HepG2 (cell line): ENCODE measurements at regions not wholly inside any gene's neighbourhood (a gene's known extent, or its start where the extent isn't known, plus 50 kb on each side); places are given as distances from the start of the nearest gene placed in this dataset.

Experiments
- ATAC-seq: fragments of 200-7000 bp; cut with Tn5 transposase; 3 replicates; pipeline ENCODE4 v1.9.1; 2020; ENCODE audit warnings: mild to moderate bottlenecking, moderate library complexity
- BruUV-seq: library from RNA; stranded (reverse); fragments of 400-500 nt; replicated peaks from 2 replicates; lab custom pipeline; 2021; lab: Mats Ljungman, UMichigan
- CTCF ChIA-PET: fragments of 300-600 bp; formaldehyde crosslinking; extraction: SDS; loops from one replicate; lab custom pipeline; 2021; ENCODE audit warnings: low total read pairs, inconsistent platforms, low intra/inter-chr PET ratio; lab: Yijun Ruan, JAX
- POLR2A ChIA-PET: fragments of 350-600 bp; sonication (Branson Sonifier 250); formaldehyde crosslinking; loops from one replicate; lab custom pipeline; 2020; ENCODE audit warnings: antibody characterized with exemption, inconsistent platforms; lab: Yijun Ruan, JAX
- DNase-seq: peaks from one replicate; pipeline ENCODE4 v3.0.0-alpha.2; 2015; ENCODE audit warnings: low spot score
- FAIRE-seq: peaks from 3 replicates; lab custom pipeline; 2011; peaks lifted over from hg19 to GRCh38; lab: Jason Lieb, UNC
- H2AFZ ChIP-seq: one replicate; pipeline ENCODE4 v1.6.1; 2011; ENCODE audit warnings: low read length, inconsistent platforms
- H3K27ac ChIP-seq: fragments of 300-600 bp; 3 replicates; pipeline ENCODE4 v1.8.0; 2011; ENCODE audit warnings: mixed run types, mild to moderate bottlenecking, mixed read lengths, low read length, inconsistent platforms; ENCODE audit not compliant: insufficient read depth; ENCODE audit errors: extremely low read length
- H3K27me3 ChIP-seq, 2 experiments: fragments of 200-600 bp in 1 of 2; 2 replicates in 1 of 2; 3 replicates in 1 of 2; pipeline versions ENCODE4 v1.6.0 to v1.8.0; 2011; ENCODE audit warnings: low read length in 2 of 2, mild to moderate bottlenecking in 2 of 2, moderate library complexity in 2 of 2, inconsistent platforms in 1 of 2; ENCODE audit not compliant: insufficient read depth in 2 of 2, control insufficient read depth in 1 of 2
- H3K36me3 ChIP-seq, 2 experiments: fragments of 200-600 bp in 1 of 2; replicated peaks in 1 of 2; 2 replicates in 1 of 2; 3 replicates in 1 of 2; pipeline versions ENCODE4 v1.5.1 to v1.8.0; 2011; ENCODE audit warnings: low read length in 2 of 2, inconsistent platforms in 1 of 2; ENCODE audit not compliant: insufficient read depth in 2 of 2, control insufficient read depth in 1 of 2
- H3K4me1 ChIP-seq: 2 replicates; pipeline ENCODE4 v1.5.1; 2012; ENCODE audit warnings: low read length, inconsistent platforms; ENCODE audit not compliant: insufficient read depth
- H3K4me2 ChIP-seq: 2 replicates; pipeline ENCODE4 v1.6.0; 2011; ENCODE audit warnings: low read depth, low read length, inconsistent platforms
- H3K4me3 ChIP-seq, 3 experiments: fragments of 200-600 bp in 1 of 3; sonication (generic), shearing (Covaris generic) in 1 of 3; replicated peaks in 1 of 3; 2 replicates each; pipeline ENCODE4 v1.5.1; 2011 to 2016; ENCODE audit warnings: low read length in 3 of 3, inconsistent platforms in 2 of 3, low read depth in 2 of 3, mild to moderate bottlenecking in 2 of 3, control low read depth in 1 of 3, mixed read lengths in 1 of 3; ENCODE audit not compliant: insufficient read depth in 1 of 3
- H3K79me2 ChIP-seq: one replicate; pipeline ENCODE4 v1.6.1; 2011; ENCODE audit warnings: low read length, inconsistent platforms; ENCODE audit not compliant: insufficient read depth
- H3K9ac ChIP-seq: 2 replicates; pipeline ENCODE4 v1.6.0; 2011; ENCODE audit warnings: mild to moderate bottlenecking, low read depth, low read length, inconsistent platforms; ENCODE audit not compliant: insufficient read depth
- H3K9me3 ChIP-seq: 2 replicates; pipeline ENCODE4 v1.5.1; 2012; ENCODE audit warnings: mild to moderate bottlenecking, low read length
- H4K20me1 ChIP-seq: 2 replicates; pipeline ENCODE4 v1.6.0; 2011; ENCODE audit warnings: inconsistent platforms, mild to moderate bottlenecking, low read length, moderate library complexity; ENCODE audit not compliant: insufficient read depth
- ATM ChIP-seq: fragments of 450-650 bp; IDR thresholded peaks from 2 replicates; pipeline ENCODE4 v1.7.1; 2017; ENCODE audit warnings: mild to moderate bottlenecking, borderline replicate concordance
- BRCA1 ChIP-seq: sonication (generic); formaldehyde crosslinking; IDR thresholded peaks from 2 replicates; pipeline ENCODE4 v1.4.0; 2020; ENCODE audit warnings: missing genetic modification reagents
- CCDC6 ChIP-seq: sonication (generic); formaldehyde crosslinking; IDR thresholded peaks from 2 replicates; pipeline ENCODE4 v1.8.1; 2022; ENCODE audit warnings: mild to moderate bottlenecking, missing genetic modification reagents, moderate library complexity
- HNRNPL ChIP-seq: fragments of 200-400 bp; formaldehyde crosslinking; IDR thresholded peaks from 2 replicates; pipeline ENCODE4 v1.6.1; 2017; ENCODE audit warnings: mild to moderate bottlenecking, low read depth, low read length
- NFIC ChIP-seq: IDR thresholded peaks from 2 replicates; pipeline ENCODE4 v1.6.1; 2012; ENCODE audit warnings: mild to moderate bottlenecking, low read length, inconsistent platforms
- RBM22 ChIP-seq: fragments of 200-400 bp; formaldehyde crosslinking; optimal IDR thresholded peaks from 2 replicates; pipeline ENCODE3; 2017; ENCODE audit warnings: mild to moderate bottlenecking, low read length, moderate library complexity
- REXO4 ChIP-seq: sonication (generic); formaldehyde crosslinking; IDR thresholded peaks from 2 replicates; pipeline ENCODE4 v1.8.0; 2022; ENCODE audit warnings: missing genetic modification reagents, mild to moderate bottlenecking, borderline replicate concordance
- SAFB2 ChIP-seq: sonication (generic); formaldehyde crosslinking; IDR thresholded peaks from 2 replicates; pipeline ENCODE4 v1.5.1; 2020; ENCODE audit warnings: missing genetic modification reagents, low read depth, mild to moderate bottlenecking, borderline replicate concordance
- TRIM24 ChIP-seq: sonication (generic); formaldehyde crosslinking; IDR thresholded peaks from 2 replicates; pipeline ENCODE4 v1.8.0; 2022; ENCODE audit warnings: mild to moderate bottlenecking, missing genetic modification reagents
- ZKSCAN1 ChIP-seq: fragments of 150-350 bp; IDR thresholded peaks from 2 replicates; pipeline ENCODE4 v1.6.1; 2014; ENCODE audit warnings: low read length
- ZKSCAN5 ChIP-seq: sonication (generic); formaldehyde crosslinking; IDR thresholded peaks from 2 replicates; pipeline ENCODE4 v1.5.1; 2020; ENCODE audit warnings: mild to moderate bottlenecking, missing genetic modification reagents
- ZNF24 ChIP-seq: fragments of 450-650 bp; IDR thresholded peaks from 2 replicates; pipeline ENCODE4 v1.6.1; 2017; ENCODE audit warnings: antibody characterized with exemption, mild to moderate bottlenecking
- ZNF263 ChIP-seq: sonication (generic); formaldehyde crosslinking; IDR thresholded peaks from 2 replicates; pipeline ENCODE4 v1.4.0; 2020; ENCODE audit warnings: missing genetic modification reagents
- ZNF274 ChIP-seq: sonication (generic); formaldehyde crosslinking; IDR thresholded peaks from 2 replicates; pipeline ENCODE4 v1.5.1; 2020; ENCODE audit warnings: mild to moderate bottlenecking, missing genetic modification reagents
- ZNF337 ChIP-seq: sonication (generic); formaldehyde crosslinking; IDR thresholded peaks from 2 replicates; pipeline ENCODE4 v1.5.1; 2020; ENCODE audit warnings: missing genetic modification reagents, low read depth, mild to moderate bottlenecking, borderline replicate concordance
- ZNF362 ChIP-seq: sonication (generic); formaldehyde crosslinking; IDR thresholded peaks from 2 replicates; pipeline ENCODE4 v1.4.0; 2020; ENCODE audit warnings: missing genetic modification reagents, mild to moderate bottlenecking, borderline replicate concordance
- ZNF382 ChIP-seq: sonication (generic); formaldehyde crosslinking; IDR thresholded peaks from 2 replicates; pipeline ENCODE4 v1.5.0; 2020; ENCODE audit warnings: missing genetic modification reagents, mild to moderate bottlenecking, borderline replicate concordance
- WGBS: methylation state at CpG from one replicate; pipeline ENCODE4 v1.1.6; 2017; ENCODE audit warnings: low lambda C conversion rate; 5-methylcytosine and 5-hydroxymethylcytosine counted together
- in situ Hi-C: cut with HindIII; loops from 2 replicates; pipeline ENCODE4 v1.10.0; 2017; ENCODE audit warnings: low pct_unique_long_range_greater_than_20kb; ENCODE audit not compliant: extremely low pct_ligation_motif_present
- intact Hi-C: fragments of 100-400 bp; cut with micrococcal nuclease; formaldehyde crosslinking; loops from one replicate; pipeline ENCODE4 v1.10.0; 2022; ENCODE audit not compliant: unreplicated experiment

- no peak for TF ChIP-seq REXO4
- TF ChIP-seq CCDC6 (CRISPR knock-in tag), result no peak
- TF ChIP-seq ZNF362 (CRISPR knock-in tag), result no peak
- no peak for TF ChIP-seq SAFB2
- TF ChIP-seq NFIC, result no peak
- TF ChIP-seq ZNF337 (CRISPR knock-in tag), result no peak
- TF ChIP-seq ATM, result no peak
- no peak for TF ChIP-seq RBM22
- no peak for TF ChIP-seq ZNF24
- TF ChIP-seq HNRNPL, result no peak
- no peak for TF ChIP-seq ZNF382 (CRISPR knock-in tag)
- TF ChIP-seq TRIM24 (CRISPR knock-in tag), result no peak
- TF ChIP-seq BRCA1 (CRISPR knock-in tag), result no peak
- TF ChIP-seq ZKSCAN1, result no peak
- TF ChIP-seq ZNF263 (CRISPR knock-in tag), result no peak
- no peak for TF ChIP-seq ZNF274 (CRISPR knock-in tag)
- no peak for TF ChIP-seq ZKSCAN5 (CRISPR knock-in tag)
- TF ChIP-seq, all 625 proteins: peak for 0
- no peak overlapping the region for H3K4me2 ChIP-seq
- no peak overlapping the region for H3K4me3 ChIP-seq
- H3K79me2 ChIP-seq, result no peaks in the 10 kb centered on the region
- BruUV-seq, result no TSS peak
- no peak overlapping the region for H3K9ac ChIP-seq
- no peak overlapping the region for H3K27ac ChIP-seq
- ChIA-PET CTCF (no interaction called here), POLR2A (no interaction called here)
- ATAC-seq (no peak), FAIRE-seq (no peak), DNase-seq (no peak)
- in situ Hi-C loops, result no loop called here
- H2AFZ ChIP-seq, result no peak overlapping the region
- H3K4me1 ChIP-seq, result no peaks in the 10 kb centered on the region
- H3K27me3 ChIP-seq, result no peaks in the 10 kb centered on the region
- intact Hi-C loops, result no loop called here
- no peaks in the 10 kb centered on the region for H4K20me1 ChIP-seq
- WGBS, result 2% methylated on average over 2 of the region's 2 CpGs
- no peaks in the 10 kb centered on the region for H3K9me3 ChIP-seq
- no peaks in the 10 kb centered on the region for H3K36me3 ChIP-seq
Observed at GRCh38 chr13:84366506-84366905, 484.2 kb upstream of the SLITRK1 start.
